GM18858 (cell line): ENCODE measurements at regions not wholly inside any gene's neighbourhood (a gene's known extent, or its start where the extent isn't known, plus 50 kb on each side); places are given as distances from the start of the nearest gene placed in this dataset.
"Not testable (repeated sequence)": the region's sequence is repeated elsewhere in the genome, so short reads cannot be mapped to it uniquely, and the experiment has no call there.

ENCODE experiments used
- ATAC-seq: cut with Tn5 transposase; IDR thresholded peaks from one replicate; pipeline ENCODE4 v1.9.1; 2021; ENCODE audit not compliant: unreplicated experiment

GRCh38 chr9:2391509-2392132 lies 230.0 kb upstream of the VLDLR start:
- not testable (repeated sequence) for ATAC-seq

- ATAC-seq, result not testable (repeated sequence)
Observed at GRCh38 chr9:2394087-2394741, 227.4 kb upstream of the VLDLR start.

GRCh38 chr9:2395814-2396612 lies 225.6 kb upstream of the VLDLR start:
- no peak for ATAC-seq

- no peak for ATAC-seq
Observed at GRCh38 chr9:2396622-2397285, 224.8 kb upstream of the VLDLR start.

- not testable (repeated sequence) for ATAC-seq
Observed at GRCh38 chr9:2397875-2398274, 223.7 kb upstream of the VLDLR start.

- not testable (repeated sequence) for ATAC-seq
Observed at GRCh38 chr9:2401746-2402145, 219.8 kb upstream of the VLDLR start.

GRCh38 chr9:2403701-2404100 lies 217.9 kb upstream of the VLDLR start:
- ATAC-seq, result no peak

GRCh38 chr9:2406252-2406651 lies 215.3 kb upstream of the VLDLR start:
- ATAC-seq, result no peak

GRCh38 chr9:2407450-2407849 lies 214.1 kb upstream of the VLDLR start:
- ATAC-seq, result no peak

GRCh38 chr9:2411459-2412215 lies 209.9 kb upstream of the VLDLR start:
- no peak for ATAC-seq

- ATAC-seq, result no peak
Observed at GRCh38 chr9:2413160-2413805, 208.3 kb upstream of the VLDLR start.

GRCh38 chr9:2414465-2414864 lies 207.1 kb upstream of the VLDLR start:
- no peak for ATAC-seq

- no peak for ATAC-seq
Observed at GRCh38 chr9:2415326-2415725, 206.3 kb upstream of the VLDLR start.

- ATAC-seq, result no peak
Observed at GRCh38 chr9:2417730-2418129, 203.9 kb upstream of the VLDLR start.

- ATAC-seq, result no peak
Observed at GRCh38 chr9:2418619-2419018, 203.0 kb upstream of the VLDLR start.

- no peak for ATAC-seq
Observed at GRCh38 chr9:2419347-2419746, 202.2 kb upstream of the VLDLR start.

- no peak for ATAC-seq
Observed at GRCh38 chr9:2420543-2420942, 201.0 kb upstream of the VLDLR start.

GRCh38 chr9:2424619-2425033 lies 197.0 kb upstream of the VLDLR start:
- ATAC-seq, result no peak

- no peak for ATAC-seq
Observed at GRCh38 chr9:2425676-2426075, 195.9 kb upstream of the VLDLR start.
